ENCODE measurements at regions not wholly inside any gene's neighbourhood (a gene's known extent, or its start where the extent isn't known, plus 50 kb on each side); places are given as distances from the start of the nearest gene placed in this dataset.

DNA sequence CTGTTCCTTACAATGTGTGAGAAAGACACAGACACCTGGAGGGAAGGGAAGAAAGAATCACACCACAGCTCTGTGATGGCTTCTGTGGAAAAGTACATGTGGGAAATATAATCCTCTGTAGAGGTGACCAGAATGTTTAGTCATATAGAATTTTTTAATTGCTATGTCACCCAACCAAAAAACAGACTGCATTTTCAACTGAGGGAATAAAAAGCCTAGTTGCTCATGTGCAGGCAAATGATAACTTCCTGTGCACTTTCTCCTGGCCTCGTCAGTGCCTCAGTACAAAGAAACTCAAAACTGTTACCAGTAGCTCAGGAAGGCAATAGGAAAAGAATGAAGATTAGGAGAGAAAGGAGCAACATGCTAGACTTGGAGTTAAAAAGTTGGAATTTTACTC lies 326.8 kb downstream of the OSR1 start:
- TF ChIP-seq, protein P1, sequence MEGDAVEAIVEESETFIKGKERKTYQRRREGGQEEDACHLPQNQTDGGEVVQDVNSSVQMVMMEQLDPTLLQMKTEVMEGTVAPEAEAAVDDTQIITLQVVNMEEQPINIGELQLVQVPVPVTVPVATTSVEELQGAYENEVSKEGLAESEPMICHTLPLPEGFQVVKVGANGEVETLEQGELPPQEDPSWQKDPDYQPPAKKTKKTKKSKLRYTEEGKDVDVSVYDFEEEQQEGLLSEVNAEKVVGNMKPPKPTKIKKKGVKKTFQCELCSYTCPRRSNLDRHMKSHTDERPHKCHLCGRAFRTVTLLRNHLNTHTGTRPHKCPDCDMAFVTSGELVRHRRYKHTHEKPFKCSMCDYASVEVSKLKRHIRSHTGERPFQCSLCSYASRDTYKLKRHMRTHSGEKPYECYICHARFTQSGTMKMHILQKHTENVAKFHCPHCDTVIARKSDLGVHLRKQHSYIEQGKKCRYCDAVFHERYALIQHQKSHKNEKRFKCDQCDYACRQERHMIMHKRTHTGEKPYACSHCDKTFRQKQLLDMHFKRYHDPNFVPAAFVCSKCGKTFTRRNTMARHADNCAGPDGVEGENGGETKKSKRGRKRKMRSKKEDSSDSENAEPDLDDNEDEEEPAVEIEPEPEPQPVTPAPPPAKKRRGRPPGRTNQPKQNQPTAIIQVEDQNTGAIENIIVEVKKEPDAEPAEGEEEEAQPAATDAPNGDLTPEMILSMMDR (IDR thresholded peaks at IDR 0.05; ENCODE audit: low read depth, low read length, poor library complexity, severe bottlenecking), result no peak
- no peak for TF ChIP-seq EZH2phosphoT487 (IDR thresholded peaks at IDR 0.05; ENCODE audit: borderline replicate concordance, low read length)

Data from DOHH2 (cell line).